SKM-1 treated with dmso at 0.1 percent for 144 hours (cell line): ENCODE measurements at regions not wholly inside any gene's neighbourhood (a gene's known extent, or its start where the extent isn't known, plus 50 kb on each side); places are given as distances from the start of the nearest gene placed in this dataset.
"Not testable (repeated sequence)": the region's sequence is repeated elsewhere in the genome, so short reads cannot be mapped to it uniquely, and the experiment has no call there.

Experiments
- DNase-seq: peaks from one replicate; lab custom pipeline; 2025; ENCODE audit not compliant: unreplicated experiment; lab: John Stamatoyannopoulos, UW

DNA sequence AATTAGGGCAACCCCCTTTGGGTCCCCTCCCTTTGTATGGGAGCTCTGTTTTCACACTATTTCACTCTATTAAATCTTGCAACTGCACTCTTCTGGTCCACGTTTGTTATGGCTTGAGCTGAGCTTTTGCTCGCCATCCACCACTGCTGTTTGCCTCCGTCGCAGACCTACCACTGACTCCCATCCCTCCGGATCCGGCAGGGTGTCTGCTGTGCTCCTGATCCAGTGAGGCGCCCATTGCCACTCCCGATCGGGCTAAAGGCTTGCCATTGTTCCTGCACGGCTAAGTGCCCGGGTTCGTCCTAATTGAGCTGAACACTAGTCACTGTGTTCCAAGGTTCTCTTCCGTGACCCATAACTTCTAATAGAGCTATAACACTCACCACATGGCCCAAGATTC lies 1424.7 kb downstream of the SLITRK1 start:
- DNase-seq, result not testable (repeated sequence)

DNA sequence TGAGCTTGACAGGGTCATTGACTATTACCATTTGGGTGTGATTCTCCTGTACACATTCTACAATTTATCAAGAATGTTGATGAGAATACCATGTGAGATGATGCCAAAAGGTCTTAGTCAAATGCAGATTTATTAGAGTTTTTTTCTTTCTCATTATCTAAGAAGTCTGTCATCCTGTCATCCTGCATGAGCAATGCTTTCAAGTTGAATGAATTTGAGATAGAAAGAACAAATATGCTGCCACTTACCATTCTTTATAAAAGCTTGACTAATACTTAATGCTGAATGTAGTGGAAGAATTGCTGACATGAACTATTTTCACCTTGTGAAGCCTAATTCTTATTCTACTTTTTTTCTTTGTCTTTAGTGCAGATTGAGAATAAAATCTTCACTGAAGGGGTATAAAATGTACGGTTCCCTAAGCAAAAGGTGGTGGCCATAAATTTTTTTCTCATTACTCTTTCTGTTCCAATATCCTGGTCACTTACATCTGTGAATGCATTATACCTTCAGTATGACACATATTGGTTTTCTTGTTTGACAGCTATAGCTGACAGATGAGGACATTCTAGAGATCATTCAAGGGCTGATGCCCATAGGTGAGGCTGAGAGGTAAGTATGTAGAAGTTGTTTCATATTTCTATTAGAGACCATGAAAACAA lies 1434.7 kb downstream of the SLITRK1 start:
- no peak for DNase-seq

DNA sequence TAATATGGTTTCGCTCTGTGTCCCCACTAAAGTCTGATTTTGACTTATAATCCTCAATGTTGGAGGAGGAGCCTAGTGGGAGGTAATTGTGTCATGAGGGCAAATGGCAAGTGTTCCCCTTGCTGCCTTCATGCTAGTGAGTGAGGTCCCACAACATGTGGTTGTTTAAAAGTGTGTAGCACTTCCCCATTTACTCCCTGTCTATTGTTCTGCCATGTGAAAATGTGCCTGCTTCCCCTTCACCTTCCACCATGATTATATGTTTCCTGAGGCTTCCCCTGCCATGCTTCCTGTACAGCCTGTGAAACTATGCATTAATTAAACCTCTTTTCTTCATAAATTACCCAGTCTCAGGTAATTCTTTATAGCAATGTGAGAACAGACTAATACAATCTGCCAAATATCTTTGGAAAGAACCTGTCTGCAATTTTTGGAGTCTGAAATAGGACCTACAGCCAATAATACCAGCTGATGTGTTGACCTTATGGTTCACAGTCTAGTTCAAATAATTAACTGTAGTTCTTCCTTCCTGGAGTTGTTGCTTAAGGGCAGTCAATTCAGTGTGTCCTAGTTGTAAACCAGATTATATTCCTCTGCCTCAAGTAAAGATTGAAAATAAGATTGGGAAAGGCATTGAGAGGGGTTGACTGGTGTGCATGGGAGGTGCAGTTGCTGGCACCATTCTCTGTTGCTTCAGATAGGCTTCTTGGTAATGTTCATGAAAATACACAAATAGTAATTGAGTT lies 1442.9 kb downstream of the SLITRK1 start:
- DNase-seq, result no peak

DNA sequence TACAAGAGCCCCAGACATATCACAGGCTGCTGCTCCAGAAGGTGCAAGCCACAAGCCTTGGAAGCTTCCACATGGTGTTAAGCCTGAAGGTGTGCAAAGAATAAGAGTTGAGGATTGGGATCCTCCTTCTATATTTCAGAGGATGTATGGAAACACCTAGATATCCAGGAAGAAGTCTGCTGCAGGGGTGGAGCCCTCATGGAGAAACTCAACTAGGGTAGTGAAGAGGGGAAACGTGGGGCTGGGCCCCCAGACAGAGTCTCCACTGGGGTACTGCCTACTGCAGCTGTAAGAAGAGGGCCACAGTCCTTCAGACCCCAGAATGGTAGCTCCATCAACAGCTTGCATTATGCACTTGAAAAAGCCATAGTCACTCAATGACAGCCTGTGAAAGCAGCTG lies 1444.0 kb downstream of the SLITRK1 start:
- no peak for DNase-seq

DNA sequence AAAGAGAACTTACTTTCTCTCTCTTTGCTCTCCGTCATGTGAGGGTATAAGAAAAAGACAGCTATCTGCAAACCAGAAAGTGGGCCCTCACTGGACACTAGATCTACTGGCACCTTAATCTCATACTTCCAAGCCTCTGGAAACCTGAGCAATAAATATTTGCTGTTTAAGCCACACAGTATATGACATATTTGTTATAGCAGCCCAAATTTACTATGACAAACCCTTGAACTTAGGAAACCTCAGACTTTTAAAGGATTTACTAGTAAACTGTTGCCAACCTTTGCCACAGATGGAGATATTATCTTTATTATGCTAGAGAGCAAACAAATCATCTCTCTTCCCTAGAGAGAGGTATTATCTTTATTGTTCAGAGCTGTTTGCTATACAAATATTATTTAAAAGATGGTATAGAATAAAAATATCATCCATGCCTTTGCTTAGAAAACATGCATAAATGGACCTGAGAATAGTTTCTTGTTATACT lies 1446.1 kb downstream of the SLITRK1 start:
- DNase-seq, result no peak

DNA sequence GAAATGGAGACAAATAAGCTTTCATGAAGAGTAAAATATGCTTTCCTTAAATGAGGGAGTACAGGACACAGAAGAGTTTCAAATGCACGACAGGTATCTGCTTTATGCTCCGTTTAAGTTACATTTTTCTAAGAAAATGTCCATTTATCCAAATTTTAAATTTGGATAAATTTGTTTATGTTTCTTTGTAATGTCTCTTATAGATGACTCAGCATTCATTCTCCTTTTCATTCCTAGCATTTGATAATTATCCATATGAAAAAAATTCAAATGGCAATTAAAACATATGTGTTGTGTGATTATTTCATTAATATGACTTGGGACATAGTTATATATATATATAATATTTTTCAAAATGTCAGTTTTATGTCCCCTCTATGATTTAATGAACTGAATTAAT lies 1449.3 kb downstream of the SLITRK1 start:
- DNase-seq, result no peak

GRCh38 chr13:82412749-82413148 lies 1469.5 kb downstream of the SLITRK1 start:
- DNase-seq, result no peak

DNA sequence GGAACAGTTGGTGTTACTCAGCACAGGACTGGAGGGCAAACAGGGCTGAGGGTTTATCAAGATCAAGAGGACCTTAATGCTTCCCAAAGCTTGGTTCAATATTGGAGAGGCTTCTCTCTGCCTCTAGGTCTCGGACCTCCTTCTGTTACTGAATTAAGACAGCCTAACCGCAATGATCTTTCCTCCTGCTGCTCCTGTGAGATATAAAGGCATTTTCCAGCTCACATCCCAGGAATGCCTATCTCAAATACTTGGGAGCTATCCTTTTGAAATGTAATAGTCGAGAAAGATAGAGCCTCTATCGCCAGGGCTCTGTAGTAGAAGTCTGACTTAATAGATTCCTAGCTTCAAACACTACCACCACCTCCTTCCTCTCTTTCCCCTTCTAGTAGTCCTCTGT lies 1475.0 kb downstream of the SLITRK1 start:
- no peak for DNase-seq

GRCh38 chr13:82374719-82375118 lies 1507.6 kb downstream of the SLITRK1 start:
- DNase-seq, result no peak

- no peak for DNase-seq
These were observed 1512.0 kb downstream of the SLITRK1 start for GRCh38 chr13:82370316-82370715.

DNA sequence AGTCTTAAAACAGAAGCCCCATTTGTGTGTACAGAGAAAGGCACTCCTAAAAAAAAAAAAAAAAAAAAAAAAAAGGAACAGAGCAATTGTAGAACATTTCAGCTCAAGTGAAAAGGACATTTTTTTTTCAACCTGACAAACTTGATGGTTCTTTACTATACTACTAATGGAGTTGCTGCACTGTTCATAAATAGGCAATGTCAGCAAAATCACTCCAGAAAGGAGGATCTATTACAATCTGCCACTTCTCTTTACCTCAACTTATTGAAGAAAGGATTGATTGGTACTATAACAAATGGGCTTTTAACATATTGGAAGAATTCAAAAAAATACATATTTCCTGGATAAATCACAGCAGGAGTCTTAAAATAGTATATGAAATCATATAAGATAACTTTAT lies 1517.7 kb downstream of the SLITRK1 start:
- DNase-seq, result no peak

DNA sequence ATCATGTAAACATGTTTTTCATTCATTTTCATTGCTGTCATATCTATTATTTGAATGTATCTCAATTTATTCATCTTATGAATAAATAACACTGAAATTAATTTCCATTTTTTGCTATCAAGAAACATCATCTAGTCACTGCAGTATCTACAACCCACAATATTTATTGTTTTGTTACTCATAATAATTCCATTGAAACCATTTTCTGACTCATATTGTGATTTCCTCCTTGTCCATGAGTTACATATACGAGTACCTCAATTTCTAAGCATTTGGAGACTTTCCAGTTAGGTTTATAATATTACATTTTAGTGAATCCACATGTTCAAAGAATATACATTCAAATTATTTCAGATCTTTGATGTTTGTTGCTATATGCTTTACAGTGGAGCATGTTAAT lies 1524.0 kb downstream of the SLITRK1 start:
- no peak for DNase-seq

DNA sequence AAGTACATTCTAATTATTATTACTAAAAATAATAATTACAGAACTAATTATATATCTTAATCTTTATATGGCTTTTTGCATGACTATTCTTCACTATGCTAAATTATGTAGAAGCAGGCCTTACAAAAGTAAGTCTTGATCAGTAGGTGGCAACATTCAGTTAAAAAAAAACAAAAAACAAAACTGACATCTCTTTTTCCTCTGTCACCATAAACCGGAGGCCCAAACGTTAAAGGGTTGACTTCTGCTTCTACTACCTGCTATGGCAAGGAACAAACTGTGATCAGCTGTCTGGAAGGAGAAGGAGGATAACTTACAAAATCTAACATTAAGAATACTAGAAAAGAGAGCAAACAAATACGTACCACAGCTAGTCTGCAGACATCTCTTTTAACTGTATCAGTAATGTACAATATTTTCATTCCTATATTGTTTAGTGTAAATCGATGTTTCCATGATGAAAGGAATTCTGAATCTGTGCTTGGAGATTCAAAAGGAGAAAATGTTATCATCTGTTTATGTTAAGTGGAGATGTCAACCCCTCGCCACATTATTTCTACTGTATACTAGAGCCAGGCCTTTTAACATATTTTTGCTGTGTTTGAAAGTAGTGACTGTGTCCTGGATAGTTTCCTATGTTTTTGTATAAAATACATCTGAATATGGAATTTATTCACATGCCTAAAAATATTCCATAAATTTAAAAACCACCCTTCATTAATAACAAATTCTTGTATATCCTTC lies 1525.4 kb downstream of the SLITRK1 start:
- DNase-seq, result no peak

GRCh38 chr13:82344867-82345266 lies 1537.4 kb downstream of the SLITRK1 start:
- no peak for DNase-seq

- no peak for DNase-seq
These were observed 1541.2 kb downstream of the SLITRK1 start for GRCh38 chr13:82341116-82341515.

GRCh38 chr13:82330499-82330898 lies 1551.8 kb downstream of the SLITRK1 start:
- DNase-seq, result peak; percentile 8

- DNase-seq, result no peak
These were observed 1559.2 kb downstream of the SLITRK1 start for GRCh38 chr13:82323101-82323500.

DNA sequence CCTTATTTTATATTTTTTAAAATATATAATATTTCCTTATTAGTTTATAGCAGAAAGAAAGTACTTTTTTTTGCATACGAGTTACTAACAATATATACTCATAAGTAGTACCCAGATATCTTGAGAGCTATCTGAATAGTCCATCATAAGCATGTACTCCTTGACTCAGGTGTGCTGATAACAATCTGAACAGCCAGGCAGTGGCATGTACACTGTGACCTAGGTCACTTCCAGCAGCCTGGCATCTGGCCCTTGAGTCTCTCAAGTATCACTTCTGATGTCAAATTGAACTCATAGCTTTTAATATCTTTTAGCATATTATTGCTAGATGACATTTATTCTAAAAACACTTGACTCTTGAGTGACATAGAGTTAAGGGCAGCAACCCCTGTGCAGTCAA lies 1576.7 kb downstream of the SLITRK1 start:
- DNase-seq, result no peak

- no peak for DNase-seq
These were observed 1584.2 kb downstream of the SLITRK1 start for GRCh38 chr13:82298106-82298505.

- no peak for DNase-seq
These were observed 1588.0 kb downstream of the SLITRK1 start for GRCh38 chr13:82294226-82294625.

DNA sequence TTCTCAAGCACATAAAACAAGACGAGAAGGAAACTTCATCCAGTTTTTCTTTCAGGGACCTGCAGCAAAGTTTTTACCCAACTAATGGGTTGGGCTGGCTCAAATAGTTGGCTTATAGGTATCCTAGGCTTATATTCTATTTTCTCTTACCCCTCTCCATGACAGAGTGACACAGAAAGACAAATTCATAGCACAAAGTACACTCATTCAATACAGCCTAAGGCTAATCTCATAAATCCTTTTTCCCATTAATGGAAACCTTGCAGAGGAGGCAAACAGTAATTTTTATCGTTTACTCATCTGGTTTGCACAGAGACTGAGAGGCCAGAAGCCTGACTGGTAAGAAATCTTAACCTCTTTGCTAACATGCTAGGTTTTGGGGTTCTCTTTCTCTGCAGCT lies 1589.9 kb downstream of the SLITRK1 start:
- DNase-seq, result no peak

DNA sequence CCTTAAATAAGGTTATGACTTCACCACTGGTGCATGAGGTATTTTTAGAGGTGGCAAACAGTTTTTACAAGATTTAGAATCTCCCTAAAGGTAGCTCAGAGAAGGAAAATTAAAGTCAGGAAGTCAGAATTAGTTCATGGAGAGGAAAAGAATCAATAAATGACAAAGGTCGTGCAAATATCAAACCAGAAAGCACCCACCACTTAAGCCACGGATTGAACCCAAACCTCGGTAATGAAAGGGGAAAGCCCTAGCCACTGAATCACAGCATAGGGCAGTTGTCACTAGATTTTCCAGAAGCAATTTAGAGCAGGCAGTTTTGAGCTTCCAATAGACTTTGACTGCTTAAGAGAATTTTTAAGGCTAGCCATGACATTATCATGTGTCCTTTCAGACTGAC lies 1590.4 kb downstream of the SLITRK1 start:
- DNase-seq, result no peak
